ENCODE measurements at regions not wholly inside any gene's neighbourhood (a gene's known extent, or its start where the extent isn't known, plus 50 kb on each side); places are given as distances from the start of the nearest gene placed in this dataset.

- no peak for DNase-seq
Observed at GRCh38 chr4:159445692-159446091, 342.8 kb downstream of the RAPGEF2 start.

DNA sequence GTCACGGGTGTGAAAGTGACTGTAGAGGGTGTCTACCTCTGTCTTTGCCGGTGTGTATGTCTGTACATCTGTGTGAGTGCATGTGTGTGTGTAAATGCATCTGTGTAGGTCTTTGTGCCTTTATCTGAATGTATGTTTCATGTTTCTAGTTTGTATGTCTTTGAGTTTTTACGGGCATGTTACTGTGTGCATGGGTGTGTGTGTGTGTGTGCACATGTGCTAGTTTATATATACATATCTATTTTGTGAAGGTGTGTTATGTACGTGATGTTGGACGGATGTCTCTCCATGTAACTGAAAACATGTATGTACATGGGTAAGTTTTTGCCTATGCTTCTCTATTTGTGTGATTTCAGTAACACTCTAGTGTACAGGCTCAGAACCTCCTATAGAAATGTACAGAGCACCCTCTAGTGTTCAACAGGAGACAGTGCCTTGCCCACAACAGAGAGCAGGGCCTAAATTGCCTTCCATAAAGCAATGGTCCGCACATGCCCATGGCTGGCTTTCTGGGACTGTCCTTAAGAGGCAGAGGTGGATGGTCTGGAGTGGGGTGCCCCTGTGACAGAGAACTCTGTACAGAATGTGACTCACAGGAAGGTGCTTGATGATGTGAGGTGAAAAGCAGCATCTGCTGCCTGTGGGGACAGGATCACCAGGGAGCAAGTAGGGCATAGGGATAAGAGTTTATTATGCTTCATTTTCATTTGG, 343.5 kb downstream of the RAPGEF2 start:
- DNase-seq, result peak; percentile 81

- no peak for DNase-seq
Observed at GRCh38 chr4:159447296-159447695, 344.4 kb downstream of the RAPGEF2 start.

DNA sequence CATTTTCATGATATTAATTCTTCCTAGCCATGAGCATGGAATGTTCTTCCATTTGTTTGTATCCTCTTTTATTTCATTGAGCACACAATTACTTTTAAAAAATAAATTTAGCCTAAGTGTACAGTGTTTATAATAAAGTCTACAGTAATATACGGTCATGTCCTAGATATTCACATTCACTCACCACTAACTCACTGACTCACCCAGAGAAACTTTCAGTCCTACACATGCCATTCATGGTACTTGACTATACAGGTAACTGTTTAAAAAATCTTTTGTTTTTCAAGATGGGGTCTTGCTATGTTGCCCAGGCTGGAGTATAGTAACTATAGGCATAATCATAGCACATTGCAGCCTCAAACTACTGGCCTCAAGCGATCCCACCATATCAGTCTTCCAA, 348.1 kb downstream of the RAPGEF2 start:
- peak; percentile 60 for DNase-seq

DNA sequence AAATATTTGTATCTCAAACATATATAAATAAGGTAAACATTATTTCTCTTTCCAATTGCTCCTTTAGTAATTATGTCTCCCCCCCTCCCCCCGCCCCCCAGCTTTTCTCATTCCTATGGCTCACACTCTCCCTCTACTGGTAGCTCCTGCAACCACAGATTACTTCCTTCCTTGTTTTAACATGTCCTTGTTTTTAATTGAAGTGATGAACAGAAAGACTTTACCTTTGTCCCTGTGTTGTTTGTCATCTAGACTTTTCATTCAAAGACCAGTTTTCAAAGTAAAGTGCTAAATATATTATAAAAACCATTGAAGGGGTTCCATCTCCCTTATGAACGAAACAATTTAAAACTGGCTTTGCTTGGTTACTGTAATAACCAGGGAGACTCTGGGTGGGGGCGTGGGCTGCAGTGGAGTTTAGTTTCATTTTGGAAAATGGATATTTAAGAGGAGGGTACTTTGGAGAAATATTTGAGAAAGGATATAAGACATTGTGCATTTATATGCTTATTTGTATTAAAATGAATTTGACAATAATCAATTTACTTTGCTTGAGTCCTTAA, 352.9 kb downstream of the RAPGEF2 start:
- peak; percentile 56 for DNase-seq

DNA sequence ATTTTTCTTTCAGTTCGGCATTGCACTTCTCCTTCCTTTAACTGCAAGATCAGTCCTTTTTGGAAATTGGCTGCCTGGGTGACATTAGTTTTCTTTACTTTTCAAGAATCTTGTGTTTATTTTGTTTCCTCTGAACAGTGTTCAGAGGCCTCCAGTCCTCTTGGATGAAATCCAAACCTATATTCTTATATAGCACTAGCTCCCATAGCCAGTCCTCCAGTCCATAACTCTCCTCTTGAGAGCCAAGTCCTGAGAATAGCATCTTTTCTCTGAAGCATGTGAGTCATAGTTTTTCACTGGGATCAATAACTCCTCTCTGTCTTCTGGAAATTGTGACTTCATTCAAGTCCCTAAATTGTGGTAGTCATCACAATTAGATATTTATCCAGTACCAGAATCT, 357.5 kb downstream of the RAPGEF2 start:
- DNase-seq, result peak; percentile 37

DNA sequence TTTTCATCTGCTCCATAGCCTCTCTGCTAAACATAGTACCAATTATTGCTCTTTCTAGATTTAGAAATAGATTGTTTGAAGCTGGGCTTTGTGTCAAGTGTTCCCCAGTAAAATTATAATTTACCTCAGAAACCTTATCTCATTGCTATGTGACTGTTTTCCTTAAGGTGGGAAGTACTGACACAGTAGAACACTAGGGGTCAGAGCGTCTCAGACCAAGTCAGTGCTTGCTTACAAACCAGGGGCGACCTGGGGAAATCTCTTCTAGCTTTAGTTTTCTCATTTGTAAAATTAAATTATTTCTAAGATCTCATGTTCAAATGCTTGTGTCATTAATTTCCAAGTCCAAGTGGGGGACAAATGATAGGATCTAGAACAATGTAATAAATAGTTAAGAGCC, 360.4 kb downstream of the RAPGEF2 start:
- no peak for DNase-seq

GRCh38 chr4:159464302-159464701, 361.4 kb downstream of the RAPGEF2 start:
- DNase-seq, result no peak

DNA sequence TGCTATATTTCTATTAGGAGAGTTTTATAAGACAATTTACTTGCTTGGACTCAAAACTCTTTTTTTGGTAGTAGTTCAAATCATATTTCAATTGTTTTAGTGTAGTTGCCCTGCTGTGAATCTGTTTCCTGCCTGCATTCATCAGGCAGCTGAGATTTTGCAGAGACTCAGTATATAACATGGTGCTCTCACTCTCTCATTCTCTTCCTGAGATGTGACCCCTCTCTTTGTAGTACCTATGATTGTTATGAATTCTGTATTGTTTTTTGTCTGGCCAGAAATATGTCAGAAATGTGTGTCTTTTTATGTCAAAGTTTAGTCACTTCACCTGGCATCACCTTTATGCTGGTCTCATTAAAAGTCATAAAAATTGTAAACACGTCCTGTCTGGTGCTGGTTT, 374.0 kb downstream of the RAPGEF2 start:
- no peak for DNase-seq

DNA sequence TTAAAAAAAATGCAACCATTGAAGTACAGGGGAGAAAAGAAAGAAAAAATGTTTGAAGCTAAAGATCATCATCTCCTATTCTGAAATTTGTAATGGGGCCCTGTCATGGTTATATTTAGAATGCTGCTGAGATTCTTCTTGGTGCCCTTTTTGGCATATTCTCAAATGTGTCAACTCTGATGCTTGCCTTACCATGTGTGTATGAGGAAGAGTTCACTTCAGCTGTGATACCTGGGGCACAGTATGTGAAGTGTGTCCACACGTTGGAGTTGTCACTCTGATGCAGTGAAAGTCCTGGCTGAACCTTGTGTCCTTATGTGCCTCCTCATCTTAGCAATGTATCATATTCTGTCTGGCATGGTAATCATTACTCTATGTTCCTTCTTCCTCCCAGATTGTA, 377.9 kb downstream of the RAPGEF2 start:
- DNase-seq, result no peak

DNA sequence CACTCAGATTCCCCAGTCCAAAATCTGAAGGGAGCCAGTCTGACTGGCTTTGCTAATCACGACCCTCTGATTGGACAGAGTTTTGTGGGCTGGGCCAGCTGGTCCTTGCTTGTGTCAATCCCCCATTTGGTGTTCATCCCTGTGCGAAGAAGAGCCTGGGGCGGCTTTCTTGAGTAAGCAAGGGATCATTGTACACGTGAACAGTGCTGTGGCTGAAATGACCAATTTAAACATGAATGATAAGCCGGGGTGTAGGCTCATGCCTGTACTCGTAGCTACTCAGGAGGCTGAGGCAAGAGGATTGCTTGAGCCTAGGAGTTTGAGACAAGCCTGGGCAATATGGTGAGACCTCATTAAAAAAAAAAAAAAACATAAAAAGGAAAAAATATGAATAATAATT, 379.1 kb downstream of the RAPGEF2 start:
- DNase-seq, result no peak

GRCh38 chr4:159483110-159483781, 380.4 kb downstream of the RAPGEF2 start:
- no peak for DNase-seq

- peak; percentile 53 for DNase-seq
Observed at GRCh38 chr4:159483782-159484741, 381.2 kb downstream of the RAPGEF2 start.

DNA sequence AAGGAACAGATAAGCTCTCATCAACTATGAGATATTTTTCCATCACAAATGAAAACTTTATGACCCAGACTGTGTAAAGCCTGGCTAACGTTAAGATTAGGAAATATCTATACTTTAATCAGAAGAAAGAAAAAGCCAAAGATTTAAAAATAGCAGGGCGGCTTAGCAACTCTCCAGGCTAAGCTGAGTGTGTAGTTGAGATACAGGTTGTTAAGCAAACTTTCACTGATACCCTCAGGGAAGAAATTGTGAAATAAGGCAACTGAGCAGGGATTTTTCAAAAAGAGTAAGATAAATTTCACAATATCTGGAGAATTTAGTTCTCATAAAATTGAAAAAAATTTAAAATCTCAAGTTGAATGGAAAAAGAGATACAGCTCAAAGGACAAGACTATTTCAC, 382.0 kb downstream of the RAPGEF2 start:
- no peak for DNase-seq

DNA sequence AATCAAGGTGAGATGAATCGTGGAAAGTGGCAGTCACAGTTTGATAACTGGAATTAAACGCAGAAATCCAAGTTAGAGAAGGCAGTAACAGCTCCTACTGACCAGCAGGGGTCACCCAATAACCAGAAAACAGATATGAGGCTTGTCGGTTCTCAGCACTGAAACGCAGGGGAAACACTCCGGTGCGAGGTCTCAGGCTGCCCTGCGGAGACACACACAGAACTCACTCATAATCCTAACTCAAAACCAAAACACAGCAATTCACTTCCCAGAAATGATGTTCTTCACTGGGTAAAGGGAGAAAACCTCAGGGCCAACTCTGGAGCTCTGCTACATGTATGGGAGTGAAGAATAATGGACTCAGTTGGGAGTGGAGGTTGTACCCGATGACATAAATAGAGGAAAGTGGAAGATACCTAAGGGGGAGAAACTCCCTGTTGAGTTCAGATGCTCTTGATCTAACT, 384.4 kb downstream of the RAPGEF2 start:
- peak; percentile 78 for DNase-seq

DNA sequence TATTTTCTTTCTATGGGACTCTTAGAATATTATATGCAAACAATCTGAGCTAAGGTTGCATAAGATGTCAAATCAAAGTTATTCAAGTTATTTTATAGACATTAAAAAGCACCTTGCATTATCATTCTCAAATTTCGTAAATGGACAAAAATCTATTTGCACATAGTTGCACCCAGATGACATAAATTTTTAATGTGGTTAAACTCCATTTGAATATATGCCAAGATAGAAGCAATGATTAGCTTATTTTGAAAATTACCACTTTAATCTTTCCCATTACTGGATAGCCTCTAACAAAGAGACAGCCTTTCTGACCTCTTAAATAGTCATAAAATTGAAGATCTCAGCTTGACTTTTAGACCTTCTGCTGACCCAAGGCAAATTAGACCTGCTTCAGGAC, 386.8 kb downstream of the RAPGEF2 start:
- DNase-seq, result no peak

GRCh38 chr4:159495515-159496236, 392.8 kb downstream of the RAPGEF2 start:
- DNase-seq, result peak; percentile 39

DNA sequence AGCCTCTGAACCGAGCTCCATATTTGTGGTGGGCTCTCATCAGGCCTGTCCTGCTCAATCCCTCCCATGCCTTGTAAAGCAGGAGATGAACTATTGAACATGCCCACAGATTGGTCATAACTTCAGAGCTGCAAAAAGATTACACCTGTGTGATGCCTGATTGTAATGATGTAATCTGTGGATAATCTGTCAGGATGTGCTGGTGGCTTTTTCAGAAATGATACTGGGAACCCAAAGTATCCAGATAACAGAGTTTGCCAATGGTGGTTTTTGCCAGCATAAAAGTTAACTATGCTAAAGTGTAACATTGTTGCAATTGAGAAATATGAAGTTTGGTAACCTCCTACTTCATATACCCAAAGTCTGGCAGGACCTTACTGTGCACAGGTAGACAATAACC, 393.4 kb downstream of the RAPGEF2 start:
- no peak for DNase-seq

- no peak for DNase-seq
Observed at GRCh38 chr4:159497936-159498335, 395.1 kb downstream of the RAPGEF2 start.

DNA sequence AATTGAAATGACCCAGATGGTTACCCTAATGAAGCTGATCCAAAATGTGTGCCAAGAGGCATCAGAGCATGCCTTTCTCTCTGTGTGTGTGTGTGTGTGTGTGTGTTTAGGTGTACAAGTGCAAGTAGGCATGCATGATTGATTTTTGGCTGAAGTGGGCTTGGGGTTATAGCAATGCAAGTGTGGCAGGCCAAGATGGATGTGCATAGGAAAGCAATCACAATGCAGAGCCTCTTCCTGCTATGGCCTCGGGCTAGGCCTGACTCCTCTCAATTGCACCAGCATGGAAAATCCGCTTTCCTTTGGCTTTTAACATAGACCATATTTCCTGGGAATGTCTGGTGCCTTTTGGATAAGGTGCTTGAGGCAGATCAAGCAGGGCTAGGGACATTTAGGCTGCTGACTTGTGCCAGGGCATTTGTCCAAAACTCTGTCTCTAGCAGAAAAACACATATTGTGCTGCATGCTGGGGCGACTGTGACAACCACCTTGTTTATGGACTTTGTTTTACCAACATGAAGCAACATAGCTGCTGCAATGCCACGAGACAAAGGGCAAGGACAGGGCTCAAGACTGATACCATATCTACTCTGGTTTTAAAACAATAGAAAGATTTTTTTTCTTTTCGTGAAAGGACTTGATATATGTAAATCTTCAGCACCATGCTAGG, 395.7 kb downstream of the RAPGEF2 start:
- DNase-seq, result no peak

- DNase-seq, result no peak
Observed at GRCh38 chr4:159500861-159501260, 398.0 kb downstream of the RAPGEF2 start.
